Endothelial cell of umbilical vein (primary cell): ENCODE measurements at regions not wholly inside any gene's neighbourhood (a gene's known extent, or its start where the extent isn't known, plus 50 kb on each side); places are given as distances from the start of the nearest gene placed in this dataset.

ENCODE experiments used
- BruUV-seq: library from RNA; stranded (reverse); fragments of 400-500 nt; replicated peaks from 2 replicates; lab custom pipeline; 2021; lab: Mats Ljungman, UMichigan
- CTCF ChIA-PET: fragments of 300-600, 350-600 bp; sonication (Branson Sonifier 250); formaldehyde crosslinking; loops from one replicate; lab custom pipeline; 2021; ENCODE audit warnings: antibody characterized with exemption, inconsistent platforms; lab: Charles Lee
- POLR2A ChIA-PET: fragments of 300-600, 350-600 bp; sonication (Branson Sonifier 250); formaldehyde crosslinking; loops from one replicate; lab custom pipeline; 2021; ENCODE audit warnings: antibody characterized with exemption, inconsistent platforms; lab: Charles Lee
- DNase-seq: peaks from one replicate; pipeline ENCODE4 v3.0.0-alpha.2; 2011; ENCODE audit warnings: low read depth, low spot score
- FAIRE-seq: peaks from 2 replicates; lab custom pipeline; 2011; peaks lifted over from hg19 to GRCh38; lab: Jason Lieb, UNC
- H2AFZ ChIP-seq: 2 replicates; pipeline ENCODE4 v1.6.0; 2012; ENCODE audit warnings: low read depth, low read length, control low read depth, inconsistent platforms
- H3K27ac ChIP-seq: 2 replicates; pipeline ENCODE4 v1.5.1; 2011; ENCODE audit warnings: low read depth, mild to moderate bottlenecking, control low read depth, low read length, moderate library complexity; ENCODE audit not compliant: insufficient read depth
- H3K27me3 ChIP-seq, 2 experiments: 2 replicates each; pipeline versions ENCODE4 v1.6.0 to v1.6.1; 2011; ENCODE audit warnings: low read length in 2 of 2, mixed read lengths in 1 of 2; ENCODE audit not compliant: control insufficient read depth in 2 of 2, insufficient read depth in 2 of 2
- H3K36me3 ChIP-seq, 2 experiments: 2 replicates in 1 of 2; 3 replicates in 1 of 2; pipeline ENCODE4 v1.5.1; 2011; ENCODE audit warnings: low read length in 2 of 2, mild to moderate bottlenecking in 1 of 2, moderate library complexity in 1 of 2; ENCODE audit not compliant: control insufficient read depth in 2 of 2, insufficient read depth in 2 of 2; ENCODE audit errors: extremely low read depth in 1 of 2
- H3K4me1 ChIP-seq: 3 replicates; pipeline ENCODE4 v1.5.1; 2011; ENCODE audit warnings: mild to moderate bottlenecking, low read length; ENCODE audit not compliant: control insufficient read depth, insufficient read depth; ENCODE audit errors: extremely low read depth
- H3K4me2 ChIP-seq: 2 replicates; pipeline ENCODE4 v1.6.1; 2011; ENCODE audit warnings: low read length, control low read depth, mixed read lengths; ENCODE audit not compliant: insufficient read depth
- H3K4me3 ChIP-seq, 3 experiments: fragments of 200-600 bp in 1 of 3; sonication (generic), shearing (Covaris generic) in 1 of 3; replicated peaks in 1 of 3; 2 replicates each; pipeline ENCODE4 v1.5.1; 2011 to 2016; ENCODE audit warnings: control low read depth in 3 of 3, low read length in 3 of 3, mild to moderate bottlenecking in 2 of 3, inconsistent platforms in 1 of 3, low read depth in 1 of 3, moderate library complexity in 1 of 3; ENCODE audit not compliant: insufficient read depth in 1 of 3
- H3K79me2 ChIP-seq: 2 replicates; pipeline ENCODE4 v1.6.0; 2012; ENCODE audit warnings: low read length, inconsistent platforms; ENCODE audit not compliant: control insufficient read depth, insufficient read depth
- H3K9ac ChIP-seq: replicated peaks from 2 replicates; pipeline ENCODE3; 2011; ENCODE audit warnings: low read length, control low read depth; ENCODE audit not compliant: insufficient read depth; ENCODE audit errors: extremely low read depth
- H3K9me1 ChIP-seq: replicated peaks from 3 replicates; pipeline ENCODE4 v1.6.0; 2011; ENCODE audit warnings: mild to moderate bottlenecking, low read length; ENCODE audit not compliant: control insufficient read depth, insufficient read depth; ENCODE audit errors: extremely low read depth
- H3K9me3 ChIP-seq: replicated peaks from 2 replicates; pipeline ENCODE4 v1.5.1; 2012; ENCODE audit warnings: low read length, inconsistent platforms; ENCODE audit not compliant: control insufficient read depth, insufficient read depth
- H4K20me1 ChIP-seq: replicated peaks from 2 replicates; pipeline ENCODE3; 2011; ENCODE audit warnings: mild to moderate bottlenecking, low read length; ENCODE audit not compliant: control insufficient read depth, insufficient read depth; ENCODE audit errors: extremely low read depth
- EZH2 ChIP-seq: IDR thresholded peaks from 2 replicates; pipeline ENCODE4 v1.6.1; 2012; ENCODE audit warnings: borderline replicate concordance, low read depth, mild to moderate bottlenecking, moderate library complexity, low read length, inconsistent platforms; ENCODE audit not compliant: severe bottlenecking
- FOS ChIP-seq: IDR thresholded peaks from 2 replicates; pipeline ENCODE4 v1.6.1; 2011; ENCODE audit warnings: mild to moderate bottlenecking, low read length, moderate library complexity, borderline replicate concordance; ENCODE audit not compliant: insufficient read depth
- JUN ChIP-seq: IDR thresholded peaks from 2 replicates; pipeline ENCODE4 v1.6.1; 2011; ENCODE audit warnings: borderline replicate concordance, low read depth; ENCODE audit not compliant: insufficient read length, insufficient read depth
- MYC ChIP-seq: IDR thresholded peaks from one replicate; pipeline ENCODE4 v1.6.1; 2011; ENCODE audit warnings: mild to moderate bottlenecking, low read depth, low read length
- dilution Hi-C: fragments of 300-500 bp; cut with MboI; formaldehyde crosslinking; loops from one replicate; pipeline ENCODE4 v1.15.0; 2019; ENCODE audit warnings: low sequenced_read_pairs; ENCODE audit not compliant: extremely low pct_ligation_motif_present
- intact Hi-C: fragments of 100-400 bp; cut with micrococcal nuclease; formaldehyde crosslinking; loops from one replicate; pipeline ENCODE4 v1.10.0; 2022
- TF ChIP-seq, protein P1 (sequence below), 2 donors: IDR thresholded peaks; 1 replicate in 1 of 2; 2 replicates in 1 of 2; pipeline ENCODE4 v1.5.1; 2011; ENCODE audit warnings: low read length in 2 of 2, mild to moderate bottlenecking in 2 of 2, moderate library complexity in 2 of 2, control low read depth in 1 of 2, inconsistent platforms in 1 of 2, low read depth in 1 of 2; ENCODE audit not compliant: insufficient read depth in 1 of 2; ENCODE audit errors: extremely low read depth in 1 of 2
- TF ChIP-seq, protein P2 (sequence below): IDR thresholded peaks from 2 replicates; pipeline ENCODE4 v1.6.1; 2011; ENCODE audit not compliant: insufficient read depth, insufficient read length

DNA sequence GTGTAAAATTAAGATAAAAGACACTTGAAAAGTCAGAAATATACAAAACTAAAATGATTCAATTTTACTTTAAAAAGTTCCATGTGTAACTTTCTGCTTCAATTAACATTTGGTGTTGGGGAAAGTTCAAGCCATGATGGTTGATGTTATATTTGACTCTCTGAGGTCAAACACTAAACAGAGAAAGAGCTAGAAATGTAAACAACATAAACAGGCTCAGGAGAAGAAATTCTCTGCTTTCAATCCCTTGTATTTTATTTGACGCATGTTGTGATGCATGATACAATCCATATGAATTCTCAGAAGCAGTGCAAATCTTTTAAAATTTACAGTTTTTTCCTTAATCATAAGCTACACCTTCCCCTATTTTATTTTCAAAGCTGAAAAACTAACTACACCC lies 822.4 kb downstream of the PCDH18 start:
- no TSS peak for BruUV-seq
- H3K4me2 ChIP-seq: no peak overlapping the region
- FAIRE-seq: no peak
- intact Hi-C loops: no loop called here
- H3K9ac ChIP-seq: no peak overlapping the region
- H3K27ac ChIP-seq: no peak overlapping the region
- H3K9me3 ChIP-seq: no peaks in the 10 kb centered on the region
- H3K4me1 ChIP-seq: no peaks in the 10 kb centered on the region
- POLR2A ChIA-PET: no interaction called here
- no peak overlapping the region for H3K4me3 ChIP-seq
- CTCF ChIA-PET: interaction anchor here (4.9 kb wide), 1 partner anchor 154 kb away, joined by 104 read pairs; no protein-coding TSS in a partner anchor
- dilution Hi-C loops: no loop called here
- no peak for TF ChIP-seq JUN
- no peak for TF ChIP-seq MYC
- TF ChIP-seq EZH2: no peak
- no peaks in the 10 kb centered on the region for H3K9me1 ChIP-seq
- no peaks in the 10 kb centered on the region for H4K20me1 ChIP-seq
- no peaks in the 10 kb centered on the region for H3K27me3 ChIP-seq
- H3K36me3 ChIP-seq: no peaks in the 10 kb centered on the region
- no peak overlapping the region for H2AFZ ChIP-seq
- H3K79me2 ChIP-seq: no peaks in the 10 kb centered on the region
- no peak for DNase-seq

DNA sequence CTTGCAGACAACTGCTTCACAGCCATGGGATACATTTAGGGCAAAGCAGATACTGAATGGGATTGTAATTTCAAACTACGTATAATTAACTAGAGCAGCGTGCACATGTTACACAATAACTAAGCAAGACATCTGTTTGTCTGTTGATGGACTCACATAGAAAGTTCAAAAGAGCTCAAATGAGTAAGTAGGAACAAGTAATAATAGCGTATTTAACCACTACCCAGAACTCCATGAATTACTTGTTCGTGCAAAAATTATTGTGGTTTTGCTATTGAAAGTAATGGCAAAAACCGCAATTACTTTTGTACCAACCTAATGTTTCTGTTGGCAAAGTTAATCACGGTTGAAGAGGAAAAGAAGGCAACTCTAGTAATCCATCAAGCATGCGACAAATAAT lies 825.4 kb downstream of the PCDH18 start:
- H3K36me3 ChIP-seq: no peaks in the 10 kb centered on the region
- H3K9me3 ChIP-seq: no peaks in the 10 kb centered on the region
- H3K4me2 ChIP-seq: no peak overlapping the region
- TF ChIP-seq, protein P1, sequence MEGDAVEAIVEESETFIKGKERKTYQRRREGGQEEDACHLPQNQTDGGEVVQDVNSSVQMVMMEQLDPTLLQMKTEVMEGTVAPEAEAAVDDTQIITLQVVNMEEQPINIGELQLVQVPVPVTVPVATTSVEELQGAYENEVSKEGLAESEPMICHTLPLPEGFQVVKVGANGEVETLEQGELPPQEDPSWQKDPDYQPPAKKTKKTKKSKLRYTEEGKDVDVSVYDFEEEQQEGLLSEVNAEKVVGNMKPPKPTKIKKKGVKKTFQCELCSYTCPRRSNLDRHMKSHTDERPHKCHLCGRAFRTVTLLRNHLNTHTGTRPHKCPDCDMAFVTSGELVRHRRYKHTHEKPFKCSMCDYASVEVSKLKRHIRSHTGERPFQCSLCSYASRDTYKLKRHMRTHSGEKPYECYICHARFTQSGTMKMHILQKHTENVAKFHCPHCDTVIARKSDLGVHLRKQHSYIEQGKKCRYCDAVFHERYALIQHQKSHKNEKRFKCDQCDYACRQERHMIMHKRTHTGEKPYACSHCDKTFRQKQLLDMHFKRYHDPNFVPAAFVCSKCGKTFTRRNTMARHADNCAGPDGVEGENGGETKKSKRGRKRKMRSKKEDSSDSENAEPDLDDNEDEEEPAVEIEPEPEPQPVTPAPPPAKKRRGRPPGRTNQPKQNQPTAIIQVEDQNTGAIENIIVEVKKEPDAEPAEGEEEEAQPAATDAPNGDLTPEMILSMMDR (IDR thresholded peaks at IDR 0.05; ENCODE audit: extremely low read depth in 1 of 2, insufficient read depth in 1 of 2, low read depth in 1 of 2, low read length in 2 of 2): no peak
- TF ChIP-seq MYC (no peak), FOS (no peak)
- TF ChIP-seq, protein P2, sequence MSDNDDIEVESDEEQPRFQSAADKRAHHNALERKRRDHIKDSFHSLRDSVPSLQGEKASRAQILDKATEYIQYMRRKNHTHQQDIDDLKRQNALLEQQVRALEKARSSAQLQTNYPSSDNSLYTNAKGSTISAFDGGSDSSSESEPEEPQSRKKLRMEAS: no peak
- no peak overlapping the region for H3K27ac ChIP-seq
- FAIRE-seq: no peak
- H3K4me1 ChIP-seq: no peaks in the 10 kb centered on the region
- ChIA-PET POLR2A (no interaction called here), CTCF (no interaction called here)
- intact Hi-C loops (no loop called here), dilution Hi-C loops (no loop called here)
- H3K9ac ChIP-seq: no peak overlapping the region
- H4K20me1 ChIP-seq: no peaks in the 10 kb centered on the region
- DNase-seq: no peak
- no peaks in the 10 kb centered on the region for H3K79me2 ChIP-seq
- no peak overlapping the region for H3K4me3 ChIP-seq
- no peaks in the 10 kb centered on the region for H3K9me1 ChIP-seq
- no peak overlapping the region for H2AFZ ChIP-seq
- H3K27me3 ChIP-seq: no peaks in the 10 kb centered on the region
- BruUV-seq: no TSS peak
